NB4 (cell line): ENCODE measurements at regions not wholly inside any gene's neighbourhood (a gene's known extent, or its start where the extent isn't known, plus 50 kb on each side); places are given as distances from the start of the nearest gene placed in this dataset.
"Not testable (repeated sequence)": the region's sequence is repeated elsewhere in the genome, so short reads cannot be mapped to it uniquely, and the experiment has no call there.

Experiments used
- DNase-seq: peaks from one replicate; pipeline ENCODE4 v3.0.0; 2010; ENCODE audit warnings: low read depth
- H3K4me3 ChIP-seq: one replicate; pipeline ENCODE4 v1.5.1; 2011; ENCODE audit warnings: mild to moderate bottlenecking, low read depth, low read length, moderate library complexity
- MAX ChIP-seq: IDR thresholded peaks from 2 replicates; pipeline ENCODE4 v1.6.1; 2011; ENCODE audit warnings: low read depth, low read length
- MYC ChIP-seq: IDR thresholded peaks from 2 replicates; pipeline ENCODE4 v1.6.1; 2011; ENCODE audit warnings: low read depth, low read length
- POLR2A ChIP-seq: IDR thresholded peaks from 2 replicates; pipeline ENCODE4 v1.6.1; 2011; ENCODE audit warnings: mild to moderate bottlenecking; ENCODE audit not compliant: insufficient read length; ENCODE audit errors: extremely low read depth
- TF ChIP-seq, protein P1 (sequence below): IDR thresholded peaks from one replicate; pipeline ENCODE4 v1.5.1; 2012; ENCODE audit warnings: low read depth, low read length

- H3K4me3 ChIP-seq, DNase-seq: not testable (repeated sequence)
These were observed 134.5 kb downstream of the SLC39A8 start for GRCh38 chr4:102210806-102211205.

GRCh38 chr4:102204634-102205033, 140.6 kb downstream of the SLC39A8 start:
- not testable (repeated sequence) for DNase-seq, H3K4me3 ChIP-seq

GRCh38 chr4:102196221-102196620, 149.1 kb downstream of the SLC39A8 start:
- DNase-seq, result peak; percentile 21
- H3K4me3 ChIP-seq, result no peak overlapping the region
- TF ChIP-seq MYC, result no peak
- no peak for TF ChIP-seq POLR2A
- TF ChIP-seq, protein P1, sequence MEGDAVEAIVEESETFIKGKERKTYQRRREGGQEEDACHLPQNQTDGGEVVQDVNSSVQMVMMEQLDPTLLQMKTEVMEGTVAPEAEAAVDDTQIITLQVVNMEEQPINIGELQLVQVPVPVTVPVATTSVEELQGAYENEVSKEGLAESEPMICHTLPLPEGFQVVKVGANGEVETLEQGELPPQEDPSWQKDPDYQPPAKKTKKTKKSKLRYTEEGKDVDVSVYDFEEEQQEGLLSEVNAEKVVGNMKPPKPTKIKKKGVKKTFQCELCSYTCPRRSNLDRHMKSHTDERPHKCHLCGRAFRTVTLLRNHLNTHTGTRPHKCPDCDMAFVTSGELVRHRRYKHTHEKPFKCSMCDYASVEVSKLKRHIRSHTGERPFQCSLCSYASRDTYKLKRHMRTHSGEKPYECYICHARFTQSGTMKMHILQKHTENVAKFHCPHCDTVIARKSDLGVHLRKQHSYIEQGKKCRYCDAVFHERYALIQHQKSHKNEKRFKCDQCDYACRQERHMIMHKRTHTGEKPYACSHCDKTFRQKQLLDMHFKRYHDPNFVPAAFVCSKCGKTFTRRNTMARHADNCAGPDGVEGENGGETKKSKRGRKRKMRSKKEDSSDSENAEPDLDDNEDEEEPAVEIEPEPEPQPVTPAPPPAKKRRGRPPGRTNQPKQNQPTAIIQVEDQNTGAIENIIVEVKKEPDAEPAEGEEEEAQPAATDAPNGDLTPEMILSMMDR, result no peak
- no peak for TF ChIP-seq MAX

DNA sequence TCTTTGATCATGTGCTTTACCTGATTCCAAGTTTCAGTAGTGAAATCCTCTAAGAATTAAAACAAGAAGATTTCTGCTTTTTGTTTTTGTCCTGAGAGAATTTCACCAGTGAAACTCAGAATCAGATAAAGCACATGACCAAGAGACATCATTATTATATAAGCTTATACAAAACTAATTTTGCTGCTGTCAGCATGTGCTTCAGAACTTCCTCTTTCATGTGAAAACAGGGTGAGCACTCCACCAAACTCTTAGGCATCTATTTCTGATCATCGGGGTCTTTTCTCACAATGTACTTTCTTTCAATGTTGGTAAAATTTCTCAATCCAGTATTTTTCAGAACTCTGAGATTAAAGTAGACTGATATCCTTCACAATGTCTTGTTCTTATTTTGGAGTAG, 152.1 kb downstream of the SLC39A8 start:
- H3K4me3 ChIP-seq, result no peak overlapping the region
- DNase-seq, result peak; percentile 4
- TF ChIP-seq MAX (peak; percentile 32; the same call in 1 of the 2 replicates), MYC (no peak), POLR2A (no peak)
- TF ChIP-seq, protein P1, result no peak

DNA sequence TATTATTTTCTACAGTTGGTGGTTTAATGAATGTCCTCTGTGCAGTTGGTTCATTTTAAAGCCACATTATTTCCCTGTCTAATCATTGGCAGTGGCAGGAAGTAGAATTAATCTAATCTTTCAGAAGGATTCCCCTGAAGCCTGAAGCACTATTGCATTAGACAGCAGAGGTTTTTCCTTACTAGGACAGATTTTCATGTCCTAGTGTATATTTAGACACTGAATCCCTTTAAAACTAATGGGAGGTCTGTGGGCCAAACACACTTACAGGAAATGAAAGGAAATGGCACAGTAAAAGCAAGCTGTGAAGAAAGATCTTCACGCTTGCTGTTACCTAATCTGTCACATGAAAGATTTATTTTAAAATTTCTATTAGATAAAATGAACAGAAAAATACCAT, 165.2 kb downstream of the SLC39A8 start:
- TF ChIP-seq POLR2A, result no peak
- H3K4me3 ChIP-seq, result no peak overlapping the region
- no peak for DNase-seq

- TF ChIP-seq MYC, result no peak
- no peak for TF ChIP-seq MAX
- TF ChIP-seq POLR2A, result no peak
- TF ChIP-seq, protein P1, result no peak
- H3K4me3 ChIP-seq, result no peak overlapping the region
- no peak for DNase-seq
These were observed 170.5 kb downstream of the SLC39A8 start for GRCh38 chr4:102174719-102175189.

GRCh38 chr4:102172341-102172740, 172.9 kb downstream of the SLC39A8 start:
- no peak for DNase-seq
- H3K4me3 ChIP-seq, result no peak overlapping the region
- no peak for TF ChIP-seq POLR2A
- no peak for TF ChIP-seq MAX
- TF ChIP-seq MYC, result no peak
- TF ChIP-seq, protein P1, result no peak

GRCh38 chr4:102170910-102171309, 174.4 kb downstream of the SLC39A8 start:
- no peak for DNase-seq
- no peak overlapping the region for H3K4me3 ChIP-seq
- TF ChIP-seq MAX (no peak), MYC (no peak), POLR2A (no peak)
- TF ChIP-seq, protein P1, result no peak
